C4-2B (cell line): ENCODE measurements at regions not wholly inside any gene's neighbourhood (a gene's known extent, or its start where the extent isn't known, plus 50 kb on each side); places are given as distances from the start of the nearest gene placed in this dataset.

Experiments
- CTCF ChIP-seq: fragments of 450-650 bp; conservative IDR thresholded peaks from 2 replicates; pipeline ENCODE4 v1.5.1; 2017; ENCODE audit warnings: mild to moderate bottlenecking
- ZFX ChIP-seq: fragments of 450-650 bp; IDR thresholded peaks from 2 replicates; pipeline ENCODE4 v1.6.1; 2017

GRCh38 chr5:174272671-174273070, 227.2 kb downstream of the NSG2 start:
- TF ChIP-seq CTCF (no peak), ZFX (no peak)
